Left lobe of liver (tissue), 2 donors: ENCODE measurements at regions not wholly inside any gene's neighbourhood (a gene's known extent, or its start where the extent isn't known, plus 50 kb on each side); places are given as distances from the start of the nearest gene placed in this dataset.

Experiments
- ATAC-seq: fragments of 200-7000 bp; cut with Tn5 transposase; one replicate; pipeline ENCODE4 v1.9.1; 2020; ENCODE audit warnings: mild to moderate bottlenecking, moderate library complexity
- DNase-seq: peaks from one replicate; pipeline ENCODE4 v3.0.0-alpha.2; 2020; ENCODE audit warnings: low spot score
- donor health status: DM: no; HTN: no; CAD: no; lungs with moderate emphysema.
- donor health status: DM: no; HTN: yes; CAD: no.

DNA sequence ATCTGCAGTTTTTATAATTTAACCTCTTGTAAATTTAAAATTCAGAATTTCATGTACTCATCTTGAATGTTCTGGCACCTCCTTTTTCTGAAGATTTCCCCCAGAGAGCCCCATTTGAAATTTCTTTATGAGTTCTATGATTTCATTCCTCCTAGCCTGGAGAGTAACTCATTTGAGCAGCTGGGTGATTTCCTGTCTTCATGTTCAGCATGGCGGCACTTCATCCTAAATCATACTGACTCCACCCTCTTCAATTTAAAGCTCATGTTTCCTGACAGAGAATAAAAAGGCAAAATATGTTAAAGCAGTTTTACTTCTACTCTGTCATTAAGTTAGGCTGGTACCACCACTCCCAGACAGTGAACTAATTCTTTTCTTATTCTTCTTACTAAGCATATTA is 250.9 kb upstream of the POU3F2 start:
- ATAC-seq (no peak), DNase-seq (no peak)

DNA sequence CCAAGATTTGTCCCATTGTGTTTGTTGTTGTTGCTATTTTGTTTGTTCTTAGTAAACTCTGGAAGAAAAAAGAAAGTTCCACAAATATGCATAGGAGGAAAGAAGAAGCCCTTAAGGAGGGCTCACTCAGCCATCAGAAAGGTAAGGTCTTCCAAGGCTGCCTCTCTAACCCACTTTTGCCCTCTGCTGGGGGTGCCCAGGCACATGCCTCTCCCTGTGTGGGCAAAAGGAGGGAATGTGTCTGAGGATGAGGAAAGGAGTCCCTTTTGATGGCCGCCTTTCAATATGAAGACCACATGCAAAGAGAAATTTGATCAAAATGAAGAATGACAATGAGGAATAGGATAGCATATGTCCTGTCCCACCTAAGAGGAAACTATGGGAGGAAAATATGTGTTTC is 248.2 kb upstream of the POU3F2 start:
- DNase-seq (no peak), ATAC-seq (no peak)

DNA sequence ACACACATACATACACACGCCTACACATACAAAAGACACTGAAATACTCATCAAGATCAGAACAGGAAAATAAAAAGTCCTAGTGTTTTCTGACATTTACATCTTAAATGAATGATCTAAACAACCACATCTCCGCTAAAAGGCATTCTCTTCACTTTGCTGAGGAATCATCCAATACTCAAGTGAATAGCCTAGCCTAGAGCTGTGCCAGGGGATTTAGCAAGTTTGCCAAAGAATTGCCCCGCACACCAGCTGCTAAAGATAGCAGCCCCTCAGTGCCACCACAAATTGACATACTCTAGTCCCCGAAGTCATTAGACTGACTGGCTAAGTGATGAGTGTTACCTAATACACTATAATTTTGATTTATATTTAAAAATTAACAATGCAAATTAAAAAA is 246.8 kb upstream of the POU3F2 start:
- no peak for DNase-seq
- ATAC-seq: no peak

DNA sequence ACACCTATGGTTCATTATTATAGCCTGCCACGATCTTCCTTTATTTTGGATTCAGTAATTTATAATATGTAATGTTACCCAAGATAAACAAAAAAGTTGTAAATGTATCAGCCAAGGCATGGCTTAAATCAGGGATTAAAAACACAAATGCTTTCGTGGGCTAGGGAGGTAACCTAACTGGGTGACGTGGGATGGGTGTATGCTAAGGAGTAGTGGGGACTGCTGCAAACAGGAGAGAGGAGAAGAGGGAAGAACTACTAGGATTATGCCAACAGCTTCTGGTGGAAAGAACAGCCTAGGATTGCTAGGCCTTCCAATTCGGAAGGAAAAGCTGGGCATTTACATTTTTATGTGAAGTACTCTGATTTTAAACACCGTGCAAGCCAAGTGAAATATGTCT is 244.8 kb upstream of the POU3F2 start:
- ATAC-seq (no peak), DNase-seq (no peak)

DNA sequence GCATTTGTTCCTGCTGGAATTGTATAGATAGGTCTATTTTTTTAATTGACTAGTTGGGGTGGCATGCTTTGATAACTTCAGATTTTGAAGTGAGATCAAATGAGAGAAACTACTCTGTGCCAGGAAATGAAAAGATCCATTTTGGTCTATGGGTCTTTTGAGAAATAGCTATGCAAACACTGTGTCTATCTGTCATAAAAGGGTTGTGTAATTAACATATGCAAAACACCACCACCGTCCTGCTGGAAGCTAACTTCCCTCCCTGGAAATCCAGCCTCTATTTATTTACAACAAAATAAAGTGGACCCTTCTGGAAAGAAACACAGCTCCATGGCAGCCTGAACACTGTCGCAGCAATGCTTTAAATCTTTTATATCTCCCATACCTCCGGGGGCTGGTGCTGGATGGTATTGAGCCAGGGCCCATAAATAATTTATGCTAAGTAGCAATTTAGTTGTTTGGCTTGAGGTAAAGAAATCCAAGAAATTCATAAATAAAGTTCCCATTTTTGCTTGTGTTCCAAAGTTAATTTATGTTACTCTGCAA is 244.2 kb upstream of the POU3F2 start:
- ATAC-seq (no peak), DNase-seq (no peak)

DNA sequence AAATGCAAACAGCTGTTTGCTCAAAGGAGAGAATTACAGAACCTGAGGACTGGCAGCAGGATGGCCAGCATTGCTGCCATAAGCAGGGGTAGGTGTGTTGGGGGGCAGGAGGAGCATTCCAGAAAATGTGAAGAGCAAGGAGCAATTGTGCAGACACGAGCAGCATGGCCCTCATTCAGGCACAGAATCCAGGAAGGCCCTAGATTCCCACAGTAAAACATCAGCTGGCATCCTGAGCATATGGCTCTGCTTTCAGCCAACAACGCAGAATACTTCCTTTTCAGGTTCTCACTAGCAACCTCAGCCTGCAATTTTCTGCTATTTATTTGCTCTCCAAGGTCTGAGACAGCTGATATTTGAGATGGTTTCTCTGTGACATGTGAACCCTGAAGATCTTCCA is 243.4 kb upstream of the POU3F2 start:
- ATAC-seq: no peak
- DNase-seq: no peak

DNA sequence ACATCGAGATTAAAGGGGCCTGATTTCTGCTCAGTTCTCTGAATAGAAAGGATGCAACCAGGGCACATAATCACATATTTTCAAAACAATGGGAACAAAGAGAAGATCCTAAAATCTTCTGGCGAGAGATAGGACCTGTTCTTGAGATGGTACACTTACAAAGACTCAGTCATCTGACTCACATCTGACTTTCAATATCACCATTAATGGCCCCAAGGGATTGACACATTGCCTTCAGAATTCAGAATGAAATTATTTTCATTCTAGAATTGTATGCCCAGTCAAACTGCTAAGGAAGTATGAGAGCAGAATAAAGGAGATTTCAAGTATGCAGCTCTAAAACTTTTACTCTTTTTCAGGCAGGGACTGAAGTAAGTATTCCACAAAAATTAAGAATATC is 240.7 kb upstream of the POU3F2 start:
- DNase-seq (no peak), ATAC-seq (no peak)

DNA sequence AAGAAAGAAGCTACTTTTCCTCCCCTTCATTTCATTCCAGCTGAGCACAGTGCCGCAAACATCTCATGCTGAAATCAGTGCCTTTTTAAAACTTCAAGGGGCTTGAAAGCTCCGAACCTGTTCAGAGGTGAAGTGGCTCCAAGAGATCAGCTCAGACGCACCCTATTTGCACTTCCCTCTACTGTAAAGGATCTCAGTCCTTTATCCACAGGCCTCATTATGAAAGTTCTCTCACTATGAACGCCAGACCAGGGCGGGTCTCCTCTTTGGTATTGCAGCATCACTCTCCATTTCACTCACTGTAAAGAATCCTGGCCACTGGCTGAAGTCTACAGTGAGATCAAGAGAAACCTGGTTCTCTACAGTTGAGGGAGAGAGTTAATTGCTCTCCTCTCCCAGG is 232.7 kb upstream of the POU3F2 start:
- DNase-seq (no peak), ATAC-seq (no peak)

DNA sequence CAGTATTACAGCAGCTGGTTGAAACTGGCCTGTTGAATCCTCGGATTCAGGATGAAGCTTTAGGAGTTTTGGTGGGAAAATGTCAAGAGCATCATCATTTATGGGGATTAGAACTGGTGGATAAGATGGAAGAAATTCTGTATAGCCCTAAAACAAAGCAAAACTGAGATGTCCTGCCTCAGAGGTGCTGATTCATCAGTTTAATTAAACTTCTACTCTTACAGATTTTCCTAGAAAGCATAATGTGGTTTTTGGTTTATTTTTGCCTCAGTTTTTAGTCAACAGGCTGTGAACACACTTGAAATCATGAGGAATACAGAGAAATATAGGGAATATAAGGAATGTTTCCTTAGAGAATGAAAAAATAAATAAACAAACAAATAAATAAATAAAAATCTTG is 228.7 kb upstream of the POU3F2 start:
- no peak for DNase-seq
- ATAC-seq: no peak

DNA sequence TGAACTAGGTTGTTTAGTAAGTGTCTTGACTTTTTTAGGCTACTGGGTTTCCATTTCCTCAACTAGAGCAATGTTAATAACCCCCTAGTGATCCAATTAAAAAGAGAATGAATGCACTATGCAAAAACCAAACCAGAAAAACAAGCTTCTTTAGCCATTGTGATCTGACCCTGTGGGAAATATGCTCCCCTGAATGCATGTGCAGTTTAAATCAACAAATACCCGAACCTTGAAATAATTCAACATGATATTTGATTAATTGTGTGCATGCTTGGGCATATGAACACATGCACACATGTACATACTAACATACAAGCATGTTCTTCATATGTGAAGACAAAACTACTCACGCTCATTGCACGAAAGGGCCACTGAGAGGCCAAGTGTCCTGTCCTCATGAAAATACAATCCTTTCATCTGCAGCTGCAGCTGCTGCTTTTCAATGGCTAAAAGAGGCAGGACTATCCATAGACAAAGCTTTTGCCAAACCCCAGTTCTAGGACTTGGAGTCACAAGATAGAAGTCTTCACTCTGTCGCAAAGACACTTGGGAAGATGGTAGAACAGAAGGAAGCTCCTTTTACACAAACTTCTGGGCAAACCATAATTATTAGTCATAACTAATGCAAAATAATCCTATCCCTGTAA is 207.1 kb upstream of the POU3F2 start:
- no peak for DNase-seq
- ATAC-seq: no peak

DNA sequence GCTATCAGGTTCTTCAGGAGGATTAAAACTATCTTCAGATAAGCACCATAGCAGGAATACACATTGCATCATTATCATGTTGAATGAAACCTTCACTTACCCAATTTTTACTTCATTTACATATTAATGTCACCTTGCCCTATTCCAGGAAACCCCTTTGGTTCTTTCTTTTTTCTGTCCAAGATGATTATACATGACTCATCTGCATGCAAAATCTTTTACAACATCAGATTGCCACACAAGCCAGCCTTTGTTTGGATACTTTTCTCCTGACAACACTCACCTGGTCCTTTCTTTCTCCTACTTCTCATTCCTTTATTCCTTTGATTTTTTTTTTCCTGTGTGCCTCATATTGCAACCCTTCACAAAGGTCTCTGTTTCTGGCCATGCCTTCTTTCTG is 200.5 kb upstream of the POU3F2 start:
- ATAC-seq (no peak), DNase-seq (no peak)

DNA sequence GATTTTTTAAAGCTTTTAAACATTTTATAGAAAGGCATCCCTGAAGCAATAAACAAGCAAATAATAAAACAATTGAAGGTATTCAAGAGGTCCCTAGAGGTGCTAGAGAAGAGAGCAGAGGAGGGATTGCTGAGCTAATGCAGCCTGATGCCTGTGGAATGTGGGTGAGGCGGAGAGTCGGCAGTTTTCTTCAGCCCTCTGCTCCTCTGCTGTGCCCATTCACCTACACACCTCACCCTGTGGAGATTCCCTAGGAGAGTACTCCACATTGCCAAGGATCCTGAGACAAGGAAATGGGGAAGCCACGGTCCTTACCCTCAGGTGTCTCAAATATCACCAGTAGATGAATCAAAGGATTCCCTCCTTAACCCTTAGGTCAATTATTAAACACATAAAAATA is 199.8 kb upstream of the POU3F2 start:
- DNase-seq: no peak
- ATAC-seq: no peak

DNA sequence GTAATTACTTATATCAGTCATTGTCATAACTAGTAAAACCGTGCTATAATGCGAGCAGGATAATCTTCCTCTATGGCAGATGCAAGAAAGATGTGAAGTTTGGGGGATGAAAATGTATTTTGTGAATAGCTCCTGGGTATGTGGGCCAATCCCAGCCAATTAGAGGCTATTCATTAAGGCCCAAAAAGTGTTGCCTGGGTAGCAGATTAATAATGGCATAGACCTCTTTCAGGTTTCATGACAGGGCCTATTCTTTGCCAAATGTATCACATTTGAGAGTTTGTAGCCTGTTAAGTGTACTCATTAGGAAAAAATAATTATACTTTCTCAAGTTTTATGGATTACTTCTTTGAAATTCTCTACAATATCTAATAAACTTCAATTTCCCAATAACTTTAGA is 199.2 kb upstream of the POU3F2 start:
- ATAC-seq (no peak), DNase-seq (no peak)

DNA sequence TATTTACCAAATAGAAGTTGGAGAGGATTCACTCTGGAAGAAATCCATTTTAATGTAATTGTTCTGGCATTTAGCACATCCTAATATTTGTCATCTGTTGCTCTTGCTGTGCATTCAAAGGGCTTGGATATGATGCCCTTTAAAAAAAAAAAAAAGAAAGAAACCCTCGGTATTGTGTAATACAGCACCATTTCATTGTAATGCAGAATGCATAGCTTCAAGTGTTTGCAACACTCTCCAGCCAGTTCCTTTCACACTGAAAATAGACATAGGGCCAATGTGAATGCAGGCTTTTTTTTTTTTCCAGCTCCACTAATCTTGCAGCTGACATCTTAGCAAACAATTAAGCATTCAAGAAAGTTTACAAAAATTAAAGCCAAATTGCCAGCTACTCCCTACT is 197.4 kb upstream of the POU3F2 start:
- ATAC-seq: no peak
- no peak for DNase-seq

DNA sequence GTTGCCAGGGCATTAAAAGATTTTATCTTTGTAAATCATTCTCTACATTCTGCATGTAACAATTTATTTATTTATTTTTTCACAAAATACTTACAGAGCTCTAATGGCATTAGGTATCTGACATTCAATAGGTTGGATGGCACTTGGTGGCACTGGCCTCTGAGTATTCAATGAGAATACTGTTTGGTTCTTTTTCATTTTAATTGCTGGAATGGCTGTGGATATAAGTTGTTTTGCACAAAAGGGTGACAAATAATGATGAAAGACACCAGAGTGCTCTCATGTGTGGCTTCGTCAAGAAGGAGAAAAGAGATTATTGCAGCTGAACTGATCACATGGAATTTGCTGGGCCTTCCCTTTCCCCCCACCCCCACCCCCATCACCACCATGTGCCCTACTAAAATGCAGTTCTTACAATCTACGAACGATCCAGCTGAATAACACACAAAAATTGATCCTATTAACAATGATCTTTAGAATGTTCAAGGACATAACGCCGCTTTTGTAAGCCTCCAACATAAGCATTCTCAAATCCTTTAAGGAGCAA is 195.2 kb upstream of the POU3F2 start:
- ATAC-seq (no peak), DNase-seq (no peak)

DNA sequence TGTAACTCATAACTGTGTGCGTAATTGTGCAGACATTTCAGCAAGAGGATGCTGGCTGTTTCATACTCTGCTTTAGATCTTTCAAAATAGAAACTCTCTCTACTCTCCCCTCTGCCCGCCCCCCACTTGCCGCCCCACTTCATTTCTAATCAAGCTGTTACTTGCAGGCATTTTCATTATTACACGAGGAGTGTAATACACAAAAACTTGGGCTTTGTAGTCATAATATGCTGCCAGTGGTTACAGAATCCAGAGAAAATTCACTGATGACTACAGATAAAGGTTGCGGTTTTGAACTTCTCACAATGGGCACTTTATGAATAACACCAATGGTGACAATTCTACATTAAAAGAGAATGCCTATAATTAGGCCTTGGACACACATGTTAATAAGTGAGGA is 194.0 kb upstream of the POU3F2 start:
- DNase-seq (no peak), ATAC-seq (no peak)

DNA sequence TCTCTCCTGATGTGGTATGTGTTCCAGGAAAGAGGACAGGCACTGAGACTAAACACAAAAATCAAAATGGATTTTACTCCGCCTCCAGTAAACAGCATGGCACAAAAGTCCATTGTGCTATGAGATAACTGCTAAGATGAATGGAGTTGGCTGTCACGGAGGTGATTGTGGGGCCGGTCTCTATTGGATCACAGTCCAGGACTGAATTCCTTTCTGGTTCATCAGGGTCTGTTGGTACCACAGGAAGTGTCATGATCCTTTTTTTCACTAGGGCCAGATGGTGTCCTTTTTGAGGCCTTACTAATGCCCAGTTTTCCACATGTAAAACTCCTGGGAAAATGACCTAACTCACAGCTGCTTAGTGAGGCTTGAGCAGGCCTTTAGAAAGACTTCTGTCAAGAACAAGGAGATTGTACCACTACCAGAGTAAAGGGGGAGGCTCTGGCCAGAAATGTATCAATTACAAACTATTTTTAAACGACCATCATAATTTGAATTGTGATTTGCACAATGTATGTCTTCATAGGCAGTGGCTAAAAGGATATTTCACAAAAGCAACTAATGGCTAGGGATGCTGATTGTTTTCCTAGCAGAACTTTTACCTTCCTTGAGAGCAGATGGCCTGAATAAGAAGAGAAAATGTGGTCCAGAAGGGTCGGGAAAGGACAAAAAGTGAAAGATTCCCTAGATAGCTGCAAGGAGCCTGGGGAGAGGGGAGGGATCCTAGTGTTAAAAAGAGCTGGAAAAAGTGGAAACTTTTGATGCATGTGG is 192.2 kb upstream of the POU3F2 start:
- no peak for DNase-seq
- ATAC-seq: no peak

DNA sequence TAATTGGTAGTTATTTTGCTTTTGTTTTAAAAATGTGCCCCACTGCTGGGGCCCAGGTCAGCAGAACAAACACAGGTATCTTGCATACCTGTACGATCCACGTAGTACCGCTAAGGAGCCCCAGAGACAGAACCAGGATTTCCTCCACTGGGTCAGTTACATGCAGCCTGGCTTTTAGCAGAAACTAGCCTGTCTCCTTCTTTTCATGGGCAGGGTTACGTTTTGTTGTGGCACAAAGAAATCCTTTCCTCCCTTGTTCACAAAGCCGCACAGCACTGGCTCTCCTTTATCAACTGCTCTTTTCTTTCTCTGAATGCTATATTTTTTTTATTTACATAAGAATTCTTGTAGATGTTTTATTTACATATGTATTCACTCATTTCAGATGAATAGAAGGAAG is 190.3 kb upstream of the POU3F2 start:
- ATAC-seq (no peak), DNase-seq (no peak)

DNA sequence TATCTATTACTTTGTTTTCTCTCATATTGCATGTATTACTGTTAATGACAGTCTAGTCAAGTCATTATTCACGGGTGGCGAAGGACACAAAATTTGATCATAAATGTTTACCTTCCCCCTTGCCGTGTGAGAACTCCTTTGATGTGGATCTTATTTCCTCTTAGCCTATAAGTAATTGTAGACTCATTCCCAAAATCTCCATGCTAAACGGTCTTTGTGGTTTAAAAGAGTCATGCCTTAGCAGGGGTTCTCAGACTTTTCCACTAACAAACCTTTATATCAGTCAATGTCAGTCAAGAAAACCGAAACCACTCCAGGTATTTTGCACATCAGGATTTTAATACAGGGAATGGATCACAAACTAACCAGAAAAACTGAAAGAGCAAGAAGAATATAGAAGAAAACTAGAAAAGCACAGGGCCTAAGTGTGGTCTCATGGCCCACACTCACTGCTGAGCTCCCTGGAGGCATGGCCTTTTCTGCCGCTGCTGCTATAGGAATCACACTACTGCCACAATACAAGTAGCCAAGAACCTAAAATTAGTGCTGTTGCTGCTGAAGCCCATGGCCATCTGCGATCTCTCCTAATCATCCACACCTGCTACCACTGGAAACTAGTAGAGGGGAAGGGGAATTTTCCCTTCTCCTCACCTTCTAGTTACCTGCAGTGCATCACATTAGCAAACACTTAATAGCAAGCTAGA is 186.0 kb upstream of the POU3F2 start:
- DNase-seq (no peak), ATAC-seq (no peak)

DNA sequence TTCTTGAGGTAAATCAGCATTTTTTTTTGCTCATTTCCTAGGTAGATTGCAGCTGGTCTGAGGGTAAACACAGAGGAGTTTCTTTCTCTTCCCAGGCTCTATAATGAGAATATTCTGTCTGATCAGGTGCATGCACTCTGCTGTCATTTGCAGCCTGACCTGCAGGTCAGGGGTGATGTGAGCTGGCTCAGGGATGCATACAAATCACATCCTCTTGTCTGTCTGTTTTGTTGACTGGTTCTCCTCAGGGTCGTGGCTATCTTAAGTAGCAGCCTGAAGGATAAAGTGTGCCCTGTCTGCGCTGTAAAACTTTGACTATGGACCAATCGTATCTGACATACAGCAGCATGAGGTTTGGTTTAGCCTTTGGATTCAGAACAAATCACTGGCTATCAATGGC is 183.4 kb upstream of the POU3F2 start:
- DNase-seq (no peak), ATAC-seq (no peak)

DNA sequence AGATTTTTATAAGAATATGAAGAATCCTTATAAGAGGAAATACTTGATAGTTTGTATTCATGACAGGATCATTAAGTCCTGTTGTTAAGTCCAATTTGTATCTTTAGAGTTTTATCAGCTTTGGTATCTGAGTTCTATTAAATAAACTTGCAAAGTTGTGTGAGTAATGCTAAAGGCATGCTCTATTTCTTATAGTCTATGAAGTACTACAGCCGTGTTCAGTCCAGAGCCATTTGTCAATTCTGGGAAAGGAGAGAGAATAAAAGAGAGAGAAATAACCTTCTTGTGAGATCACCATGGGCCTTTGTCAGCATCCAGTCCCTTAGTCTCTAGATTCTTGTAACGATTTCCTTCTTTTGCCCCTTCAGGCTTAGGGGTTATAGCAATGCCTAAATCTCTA is 181.2 kb upstream of the POU3F2 start:
- DNase-seq: no peak
- no peak for ATAC-seq

DNA sequence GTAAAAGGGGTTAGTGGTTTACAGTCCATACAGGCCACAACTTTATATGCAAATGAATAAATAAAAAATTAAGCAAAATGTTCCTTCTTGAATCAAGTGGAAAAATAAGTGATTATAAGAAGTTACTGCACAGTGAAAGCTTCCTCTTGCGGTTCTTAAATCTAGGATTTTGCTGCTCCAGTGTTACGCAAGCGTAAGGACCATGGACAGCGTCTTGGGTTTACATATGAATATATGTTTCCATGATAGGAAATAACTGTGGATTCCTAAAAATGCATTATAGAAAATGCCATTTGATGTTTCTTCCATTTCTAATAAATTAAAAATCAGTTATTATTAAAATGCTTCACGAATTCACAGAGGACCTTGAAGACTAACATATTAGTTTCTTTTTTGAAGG is 176.6 kb upstream of the POU3F2 start:
- no peak for ATAC-seq
- DNase-seq: no peak
